Loucy (cell line): ENCODE measurements at regions not wholly inside any gene's neighbourhood (a gene's known extent, or its start where the extent isn't known, plus 50 kb on each side); places are given as distances from the start of the nearest gene placed in this dataset.

ENCODE experiments used
- H2AFZ ChIP-seq: fragments of 200-600 bp; sonication (generic); 2 replicates; pipeline ENCODE4 v1.6.0; 2016; ENCODE audit warnings: antibody characterized with exemption, mild to moderate bottlenecking, low read length, moderate library complexity
- H3F3A ChIP-seq: fragments of 200-600 bp; 2 replicates; pipeline ENCODE4 v1.6.0; 2016; ENCODE audit warnings: antibody characterized with exemption, low read depth, mild to moderate bottlenecking
- H3K27me3 ChIP-seq: fragments of 200-600 bp; sonication (generic); 2 replicates; pipeline ENCODE4 v1.6.1; 2014; ENCODE audit warnings: low read length, mild to moderate bottlenecking; ENCODE audit not compliant: insufficient read depth, poor library complexity, severe bottlenecking
- H3K36me3 ChIP-seq: fragments of 200-600 bp; sonication (generic); 2 replicates; pipeline ENCODE4 v1.6.1; 2016; ENCODE audit warnings: low read length; ENCODE audit not compliant: insufficient read depth
- H3K4me1 ChIP-seq: fragments of 200-600 bp; sonication (generic); 2 replicates; pipeline ENCODE4 v1.5.1; 2014; ENCODE audit warnings: low read length, mild to moderate bottlenecking; ENCODE audit not compliant: insufficient read depth, poor library complexity, severe bottlenecking
- H3K4me2 ChIP-seq: fragments of 200-600 bp; sonication (generic); 2 replicates; pipeline ENCODE4 v1.6.0; 2014; ENCODE audit warnings: antibody characterized with exemption, low read length, low read depth, mild to moderate bottlenecking; ENCODE audit not compliant: poor library complexity, severe bottlenecking
- H3K4me3 ChIP-seq: fragments of 200-600 bp; sonication (generic); 2 replicates; pipeline ENCODE4 v1.5.1; 2014; ENCODE audit warnings: low read length, mild to moderate bottlenecking, mixed read lengths; ENCODE audit not compliant: poor library complexity, severe bottlenecking
- H3K79me2 ChIP-seq: fragments of 200-600 bp; sonication (generic); 2 replicates; pipeline ENCODE4 v1.6.1; 2014; ENCODE audit warnings: low read length; ENCODE audit not compliant: insufficient read depth
- H3K9ac ChIP-seq: fragments of 200-600 bp; sonication (generic); 2 replicates; pipeline ENCODE4 v1.6.0; 2014; ENCODE audit warnings: mild to moderate bottlenecking, low read depth, low read length, moderate library complexity; ENCODE audit not compliant: poor library complexity, severe bottlenecking
- H3K9me2 ChIP-seq: fragments of 200-600 bp; sonication (generic); replicated peaks from 2 replicates; pipeline ENCODE4 v1.6.1; 2016; ENCODE audit warnings: low read depth, low read length, mixed read lengths
- H3K9me3 ChIP-seq: fragments of 200-600 bp; sonication (generic); 2 replicates; pipeline ENCODE4 v1.6.1; 2014; ENCODE audit warnings: mild to moderate bottlenecking, antibody characterized with exemption, low read length, low read depth; ENCODE audit not compliant: insufficient read depth
- H4K20me1 ChIP-seq: fragments of 200-600 bp; sonication (generic); 2 replicates; pipeline ENCODE4 v1.6.0; 2014; ENCODE audit warnings: antibody characterized with exemption, low read length, mild to moderate bottlenecking; ENCODE audit not compliant: insufficient read depth, poor library complexity, severe bottlenecking
- CTCF ChIP-seq: fragments of 200-600 bp; sonication (generic); conservative IDR thresholded peaks from 2 replicates; pipeline ENCODE4 v1.5.1; 2014; ENCODE audit warnings: mild to moderate bottlenecking, antibody characterized with exemption, low read length
- EZH2phosphoT487 ChIP-seq: fragments of 200-600 bp; IDR thresholded peaks from 2 replicates; pipeline ENCODE4 v1.6.1; 2018; ENCODE audit warnings: antibody characterized with exemption, mild to moderate bottlenecking, moderate library complexity, borderline replicate concordance

GRCh38 chr6:91874971-91875370 is 1288.1 kb upstream of the MAP3K7 start:
- H3K4me1 ChIP-seq, result no peaks in the 10 kb centered on the region
- H3K9ac ChIP-seq, result no peak overlapping the region
- no peak overlapping the region for H3K4me2 ChIP-seq
- H4K20me1 ChIP-seq, result no peaks in the 10 kb centered on the region
- TF ChIP-seq EZH2phosphoT487 (no peak), CTCF (no peak)
- H3K4me3 ChIP-seq, result no peak overlapping the region
- no peaks in the 10 kb centered on the region for H3K27me3 ChIP-seq
- no peaks in the 10 kb centered on the region for H3K9me3 ChIP-seq
- H3K79me2 ChIP-seq, result no peaks in the 10 kb centered on the region
- H2AFZ ChIP-seq, result no peak overlapping the region
- no peaks in the 10 kb centered on the region for H3K36me3 ChIP-seq
- H3K9me2 ChIP-seq, result no peaks in the 10 kb centered on the region
- no peaks in the 10 kb centered on the region for H3F3A ChIP-seq

- Histone ChIP-seq H3K4me2 (no peak overlapping the region), H3K36me3 (no peaks in the 10 kb centered on the region), H2AFZ (no peak overlapping the region), H3K9ac (no peak overlapping the region), H3K27me3 (no peaks in the 10 kb centered on the region), H4K20me1 (no peaks in the 10 kb centered on the region), H3K4me1 (no peaks in the 10 kb centered on the region), H3K9me3 (no peaks in the 10 kb centered on the region), H3F3A (no peaks in the 10 kb centered on the region), H3K4me3 (no peak overlapping the region), H3K79me2 (no peaks in the 10 kb centered on the region), H3K9me2 (no peaks in the 10 kb centered on the region)
- TF ChIP-seq CTCF, result no peak
- TF ChIP-seq EZH2phosphoT487, result no peak
These were observed 1281.8 kb upstream of the MAP3K7 start for GRCh38 chr6:91868539-91869202.

- H4K20me1 ChIP-seq, result no peaks in the 10 kb centered on the region
- H3K9me3 ChIP-seq, result no peaks in the 10 kb centered on the region
- H3K9ac ChIP-seq, result no peak overlapping the region
- H3K79me2 ChIP-seq, result no peaks in the 10 kb centered on the region
- no peaks in the 10 kb centered on the region for H3K9me2 ChIP-seq
- no peaks in the 10 kb centered on the region for H3K4me1 ChIP-seq
- H3K4me2 ChIP-seq, result no peak overlapping the region
- no peak overlapping the region for H2AFZ ChIP-seq
- H3K4me3 ChIP-seq, result no peak overlapping the region
- no peaks in the 10 kb centered on the region for H3K36me3 ChIP-seq
- H3F3A ChIP-seq, result no peaks in the 10 kb centered on the region
- no peaks in the 10 kb centered on the region for H3K27me3 ChIP-seq
- no peak for TF ChIP-seq CTCF
- no peak for TF ChIP-seq EZH2phosphoT487
These were observed 1279.0 kb upstream of the MAP3K7 start for GRCh38 chr6:91865889-91866288.
